MM.1S (cell line): ENCODE measurements at regions not wholly inside any gene's neighbourhood (a gene's known extent, or its start where the extent isn't known, plus 50 kb on each side); places are given as distances from the start of the nearest gene placed in this dataset.

Experiments
- CTCF ChIP-seq: fragments of 300-600 bp; sonication (generic); IDR thresholded peaks from 2 replicates; pipeline ENCODE4 v1.5.1; 2016; ENCODE audit warnings: antibody characterized with exemption, low read length, mixed read lengths
- EZH2 ChIP-seq: fragments of 300-600 bp; sonication (generic); optimal IDR thresholded peaks from 2 replicates; pipeline ENCODE3; 2017; ENCODE audit warnings: low read depth, mild to moderate bottlenecking, antibody characterized with exemption, low read length, mixed read lengths
- EZH2phosphoT487 ChIP-seq: fragments of 300-600 bp; sonication (generic); IDR thresholded peaks from 2 replicates; pipeline ENCODE4 v1.6.1; 2018; ENCODE audit warnings: antibody characterized with exemption, low read length

- TF ChIP-seq CTCF (no peak), EZH2 (no peak), EZH2phosphoT487 (no peak)
These were observed 73.3 kb downstream of the SKIDA1 start for GRCh38 chr10:21452203-21452602.
